ENCODE measurements at regions not wholly inside any gene's neighbourhood (a gene's known extent, or its start where the extent isn't known, plus 50 kb on each side); places are given as distances from the start of the nearest gene placed in this dataset.

- H3K27ac Mint-ChIP-seq: no peak overlapping the region
- Histone ChIP-seq H3K27ac (ENCODE audit: low read length in 2 of 2) (no peak overlapping the region), H3K9me3 (ENCODE audit: control extremely low read depth in 1 of 3, control insufficient read depth in 2 of 3, insufficient read depth in 1 of 3, low read length in 2 of 3) (peaks cover 0 to 2% (median 0%) of the 10 kb centered on the region in 3 donors), H3K36me3 (replicated peaks in 1 of 2; ENCODE audit: control extremely low read depth in 1 of 2, control insufficient read depth in 1 of 2, extremely low read depth in 1 of 2, insufficient read depth in 2 of 2, low read length in 1 of 2) (no peaks in the 10 kb centered on the region), H3K27me3 (replicated peaks in 1 of 4; ENCODE audit: control extremely low read depth in 1 of 4, control insufficient read depth in 3 of 4, insufficient read depth in 4 of 4, low read length in 3 of 4) (no peaks in the 10 kb centered on the region), H3K4me1 (ENCODE audit: control insufficient read depth in 2 of 2, insufficient read depth in 2 of 2, low read length in 2 of 2) (no peaks in the 10 kb centered on the region), H3K4me3 (ENCODE audit: control extremely low read depth in 1 of 5, extremely low read depth in 1 of 5, insufficient read depth in 1 of 5, low read depth in 2 of 5, low read length in 4 of 5) (no peak overlapping the region), H3K4me2 (replicated peaks; ENCODE audit: low read depth, low read length, poor library complexity, severe bottlenecking) (no peak overlapping the region), H3K9ac (ENCODE audit: low read length) (no peak overlapping the region), H4K20me1 (ENCODE audit: control insufficient read depth, insufficient read depth, low read length, poor library complexity, severe bottlenecking) (no peaks in the 10 kb centered on the region), H3K79me2 (ENCODE audit: control insufficient read depth, insufficient read depth, low read length) (no peaks in the 10 kb centered on the region), H2AFZ (ENCODE audit: insufficient read depth, low read depth, low read length, poor library complexity, severe bottlenecking) (no peak overlapping the region)
- TF ChIP-seq EZH2 (IDR thresholded peaks at IDR 0.05; ENCODE audit: borderline replicate concordance, insufficient read depth, low read depth, low read length, poor library complexity, severe bottlenecking) (no peak), CTCF (IDR thresholded peaks at IDR 0.05) (no peak)
- ChIA-PET CTCF (no interaction called here), POLR2A (no interaction called here)
- H3K27me3 Mint-ChIP-seq: no peaks in the 10 kb centered on the region
- no peak for DNase-seq
- H3K4me3 Mint-ChIP-seq: no peak overlapping the region
- ATAC-seq (ENCODE audit: low read depth): no peak
- H3K9me3 Mint-ChIP-seq (ENCODE audit: insufficient read depth): no peaks in the 10 kb centered on the region
- WGBS (ENCODE audit: insufficient coverage): no CpG with 5 or more reads among the region's 1 CpG
- H3K4me1 Mint-ChIP-seq: no peaks in the 10 kb centered on the region
- intact Hi-C loops (cut with micrococcal nuclease): no loop called here
These were observed 879.2 kb upstream of the ZEB2 start for GRCh38 chr2:145399131-145399530.

- Mint-ChIP-seq H3K4me1 (no peaks in the 10 kb centered on the region), H3K27me3 (no peaks in the 10 kb centered on the region), H3K27ac (no peak overlapping the region), H3K9me3 (ENCODE audit: insufficient read depth) (peaks cover 4% of the 10 kb centered on the region), H3K4me3 (no peak overlapping the region)
- H3K27ac ChIP-seq (ENCODE audit: low read length in 2 of 2): no peak overlapping the region
- no peak overlapping the region for H3K4me2 ChIP-seq (replicated peaks; ENCODE audit: low read depth, low read length, poor library complexity, severe bottlenecking)
- H2AFZ ChIP-seq (ENCODE audit: insufficient read depth, low read depth, low read length, poor library complexity, severe bottlenecking): no peak overlapping the region
- intact Hi-C loops (cut with micrococcal nuclease): no loop called here
- CTCF ChIA-PET: no interaction called here
- TF ChIP-seq CTCF (IDR thresholded peaks at IDR 0.05) (no peak), EZH2 (IDR thresholded peaks at IDR 0.05; ENCODE audit: borderline replicate concordance, insufficient read depth, low read depth, low read length, poor library complexity, severe bottlenecking) (no peak)
- no CpG with 5 or more reads among the region's 3 CpGs for WGBS (ENCODE audit: insufficient coverage)
- DNase-seq (no peak), ATAC-seq (ENCODE audit: low read depth) (no peak)
- no peaks in the 10 kb centered on the region for H3K36me3 ChIP-seq (replicated peaks in 1 of 2; ENCODE audit: control extremely low read depth in 1 of 2, control insufficient read depth in 1 of 2, extremely low read depth in 1 of 2, insufficient read depth in 2 of 2, low read length in 1 of 2)
- H3K9ac ChIP-seq (ENCODE audit: low read length): no peak overlapping the region
- POLR2A ChIA-PET: no interaction called here
- H3K9me3 ChIP-seq (ENCODE audit: control extremely low read depth in 1 of 3, control insufficient read depth in 2 of 3, insufficient read depth in 1 of 3, low read length in 2 of 3): peaks cover 0 to 3% (median 0%) of the 10 kb centered on the region in 3 donors
- H3K27me3 ChIP-seq (replicated peaks in 1 of 4; ENCODE audit: control extremely low read depth in 1 of 4, control insufficient read depth in 3 of 4, insufficient read depth in 4 of 4, low read length in 3 of 4): no peaks in the 10 kb centered on the region
- no peaks in the 10 kb centered on the region for H4K20me1 ChIP-seq (ENCODE audit: control insufficient read depth, insufficient read depth, low read length, poor library complexity, severe bottlenecking)
- no peaks in the 10 kb centered on the region for H3K79me2 ChIP-seq (ENCODE audit: control insufficient read depth, insufficient read depth, low read length)
- no peak overlapping the region for H3K4me3 ChIP-seq (ENCODE audit: control extremely low read depth in 1 of 5, extremely low read depth in 1 of 5, insufficient read depth in 1 of 5, low read depth in 2 of 5, low read length in 4 of 5)
- no peaks in the 10 kb centered on the region for H3K4me1 ChIP-seq (ENCODE audit: control insufficient read depth in 2 of 2, insufficient read depth in 2 of 2, low read length in 2 of 2)
These were observed 874.3 kb upstream of the ZEB2 start for GRCh38 chr2:145394181-145394580.
